Sciatic nerve (tissue), 2 donors: ENCODE measurements at regions not wholly inside any gene's neighbourhood (a gene's known extent, or its start where the extent isn't known, plus 50 kb on each side); places are given as distances from the start of the nearest gene placed in this dataset.
A peak's percentile ranks its signal among the peaks of the same experiment; 100 is the strongest.

ENCODE experiments used
- ATAC-seq: fragments of 200-7000 bp; cut with Tn5 transposase; one replicate; pipeline ENCODE4 v1.9.1; 2020; ENCODE audit warnings: mild to moderate bottlenecking, moderate library complexity
- DNase-seq: peaks from one replicate; pipeline ENCODE4 v3.0.0-alpha.2; 2020; ENCODE audit warnings: low spot score
- intact Hi-C: fragments of 100-400 bp; cut with DNase I; formaldehyde crosslinking; loops from one replicate; pipeline ENCODE4 v1.14.2; 2022
- donor health status: DM: no; HTN: no; CAD: no.
- donor health status: DM: no; HTN: no; CAD: no.

DNA sequence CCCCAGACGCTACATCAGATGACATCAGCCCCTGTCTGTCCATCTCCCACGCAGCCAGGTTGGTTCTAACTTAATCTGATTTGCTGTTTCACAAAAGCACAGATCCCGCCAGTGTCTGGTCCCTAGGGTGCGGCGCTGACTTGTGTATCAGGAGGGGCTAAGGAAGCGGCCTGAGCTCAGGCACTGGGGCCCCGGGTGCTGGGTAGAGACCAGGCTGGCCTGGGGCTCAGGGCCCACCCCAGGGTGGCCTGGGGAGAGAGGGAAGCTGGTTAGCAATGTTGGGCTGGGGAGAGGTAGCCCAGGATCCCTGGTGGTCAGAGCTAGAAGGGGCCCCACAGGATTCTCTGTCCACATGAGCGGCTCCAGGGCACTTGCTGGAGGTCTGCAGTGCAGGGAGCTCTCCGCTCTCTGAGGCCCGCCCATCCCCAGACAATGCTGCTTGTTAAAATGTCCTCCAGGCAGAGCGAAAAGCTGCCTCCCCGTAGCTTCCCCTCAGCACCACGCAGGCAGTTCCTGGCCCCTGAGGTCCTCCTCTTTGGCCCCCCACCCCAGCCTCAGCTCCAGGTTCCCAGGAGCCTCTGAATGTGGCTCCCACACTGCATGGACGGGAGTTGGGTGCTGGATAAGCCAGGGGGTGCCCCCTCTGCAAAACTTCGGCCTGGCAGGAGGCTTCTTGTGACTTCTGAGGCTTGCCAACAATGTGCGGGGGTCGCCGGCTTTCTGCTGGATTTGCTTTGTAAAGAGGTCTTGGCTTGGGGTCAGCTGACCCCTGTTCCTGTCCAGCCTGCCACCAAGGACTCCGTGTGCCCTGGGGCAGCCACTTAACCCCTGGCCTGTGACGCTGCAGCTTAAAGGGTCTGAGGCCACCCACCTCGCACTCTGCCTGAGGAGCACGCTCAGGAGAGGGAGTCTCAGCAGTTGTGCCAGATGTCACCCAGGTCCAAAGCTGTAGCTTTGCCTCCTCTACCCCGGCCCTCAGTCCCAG, 112.9 kb downstream of the CPZ start:
- ATAC-seq (no peak), DNase-seq (peak; percentile 26)
- intact Hi-C loops = no loop called here

DNA sequence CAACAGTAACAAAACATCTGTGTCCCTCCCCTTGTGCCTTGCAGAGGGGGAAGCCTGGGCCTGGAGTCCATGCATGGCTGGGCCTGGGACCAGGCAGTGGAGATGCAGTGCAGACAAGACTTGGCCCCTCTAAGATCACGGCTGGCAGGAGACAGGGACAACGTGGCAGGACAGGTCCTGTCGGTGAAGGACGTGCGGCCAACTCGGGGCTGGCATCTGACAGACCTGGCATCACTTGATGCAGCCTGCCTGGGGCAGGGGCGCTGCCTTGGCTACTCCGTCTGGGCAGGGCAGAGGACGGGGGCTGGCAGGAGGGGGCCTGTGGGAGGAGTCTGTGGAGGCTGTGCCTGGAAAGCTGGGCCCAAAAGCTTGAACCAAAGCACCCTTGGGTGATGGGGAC, 112.1 kb downstream of the CPZ start:
- intact Hi-C loops = no loop called here
- ATAC-seq (no peak), DNase-seq (no peak)

DNA sequence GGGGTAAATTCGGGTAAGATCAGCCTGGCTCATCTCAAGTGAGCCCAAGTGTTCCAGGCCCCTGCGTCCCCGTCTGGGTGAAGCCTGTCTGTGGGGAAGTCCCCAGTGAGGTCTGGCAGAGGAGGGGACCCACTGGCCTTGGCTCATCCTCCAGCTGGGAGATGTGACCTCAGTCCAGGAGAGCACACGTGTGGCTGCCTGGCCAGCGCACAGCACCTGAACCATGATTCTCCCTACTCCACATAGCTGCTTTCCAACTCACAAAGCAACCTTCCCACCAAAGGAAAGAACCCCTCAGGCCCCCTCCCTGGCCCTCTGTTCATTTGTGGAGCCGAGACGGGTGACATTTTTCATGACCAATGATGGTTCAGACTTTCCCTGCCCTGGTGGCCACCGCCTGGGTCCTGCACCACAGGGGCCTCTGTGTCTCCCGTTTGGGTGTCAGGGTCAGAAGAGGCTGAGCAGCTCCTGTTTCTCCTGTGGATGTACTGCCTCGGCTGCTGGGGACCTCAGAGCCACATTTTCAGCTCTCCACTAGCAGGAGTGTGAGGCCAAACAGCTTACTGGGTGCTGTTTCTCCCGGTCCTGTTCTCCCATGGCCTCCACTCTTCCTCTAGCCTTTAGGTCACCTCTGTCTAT, 111.4 kb downstream of the CPZ start:
- intact Hi-C loops = no loop called here
- DNase-seq (peak; percentile 15), ATAC-seq (no peak)

DNA sequence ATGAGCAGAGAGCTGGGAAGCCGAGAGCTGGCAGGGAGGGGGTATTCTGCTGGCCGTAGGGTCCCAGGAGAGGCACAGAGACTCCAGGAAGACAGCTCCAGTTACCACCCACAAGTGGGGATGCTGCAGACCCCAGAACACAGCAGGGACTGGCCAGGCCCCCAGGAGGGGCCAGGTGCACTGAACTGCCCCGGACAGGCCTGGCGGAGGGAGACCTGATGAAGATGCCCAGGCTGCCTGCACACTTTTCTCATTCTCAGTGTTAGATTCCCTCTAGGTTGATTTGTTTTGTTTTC, 110.8 kb downstream of the CPZ start:
- DNase-seq (no peak), ATAC-seq (no peak)
- intact Hi-C loops = no loop called here

DNA sequence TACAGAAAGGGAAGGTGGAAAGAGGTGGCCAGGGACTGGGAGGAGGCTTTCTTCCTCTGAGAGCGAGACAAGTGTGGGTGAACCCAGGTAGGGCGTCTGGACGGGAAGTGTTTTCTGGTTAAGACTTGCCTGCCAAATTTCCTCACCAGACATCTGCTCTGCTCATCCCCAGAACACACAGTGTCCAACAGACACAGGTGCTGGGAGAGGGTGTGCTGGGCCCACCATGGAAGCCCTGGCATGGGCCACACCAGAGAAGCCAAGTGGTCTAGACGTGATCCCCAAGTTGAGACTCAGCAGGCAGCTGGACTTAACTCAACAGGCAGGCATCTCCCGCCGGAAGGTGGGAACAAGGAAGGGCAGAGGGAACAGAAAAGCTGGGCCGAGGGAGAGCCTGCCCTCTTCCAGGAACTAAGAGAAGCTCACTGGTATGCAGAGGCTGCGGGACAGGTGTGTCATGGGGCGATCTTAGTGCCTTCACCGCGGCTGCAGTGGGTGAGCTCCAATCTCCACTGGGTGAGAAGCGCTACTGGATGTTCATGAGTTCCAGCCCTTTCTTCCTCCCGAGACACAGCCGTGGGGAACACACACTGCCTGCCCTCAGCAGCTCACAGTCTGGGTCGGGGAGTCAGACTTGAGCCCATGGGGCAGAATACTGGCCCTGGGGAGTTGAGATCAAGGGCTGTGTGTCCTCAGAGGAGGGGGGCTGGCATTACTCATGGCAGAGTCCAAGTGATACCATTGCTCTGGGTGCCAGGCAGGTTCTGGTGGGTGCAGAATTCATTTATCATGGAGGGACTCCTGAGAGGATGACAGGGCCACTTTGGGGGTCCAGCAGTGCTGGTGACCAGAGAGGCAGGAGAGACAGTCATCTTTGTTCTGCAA, 110.2 kb downstream of the CPZ start:
- DNase-seq (no peak), ATAC-seq (no peak)
- intact Hi-C loops = no loop called here

DNA sequence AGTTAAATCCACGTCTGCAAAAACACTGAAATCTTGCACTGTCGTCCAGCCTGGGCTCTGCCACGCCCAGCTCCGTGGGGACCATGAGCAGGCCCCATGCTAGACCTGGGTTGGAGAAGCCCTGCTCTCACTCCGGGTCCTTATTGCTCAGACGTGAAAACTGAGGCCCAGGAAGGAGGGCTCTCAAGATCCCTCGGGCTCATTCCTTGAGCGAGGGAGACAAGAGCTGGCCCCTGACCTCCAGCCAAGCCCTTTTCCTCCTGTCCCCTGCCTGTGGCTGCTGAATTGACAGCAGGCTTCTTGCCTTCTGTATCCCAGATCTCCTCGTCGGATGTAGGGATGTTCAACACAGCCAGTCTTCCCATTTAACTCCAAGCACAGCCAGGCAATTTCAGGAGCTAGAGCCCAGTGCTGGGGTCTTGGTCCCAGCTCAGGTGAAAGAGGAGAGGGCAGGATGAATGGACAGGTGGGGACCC, 109.5 kb downstream of the CPZ start:
- ATAC-seq = no peak
- no peak for DNase-seq
- intact Hi-C loops = no loop called here

DNA sequence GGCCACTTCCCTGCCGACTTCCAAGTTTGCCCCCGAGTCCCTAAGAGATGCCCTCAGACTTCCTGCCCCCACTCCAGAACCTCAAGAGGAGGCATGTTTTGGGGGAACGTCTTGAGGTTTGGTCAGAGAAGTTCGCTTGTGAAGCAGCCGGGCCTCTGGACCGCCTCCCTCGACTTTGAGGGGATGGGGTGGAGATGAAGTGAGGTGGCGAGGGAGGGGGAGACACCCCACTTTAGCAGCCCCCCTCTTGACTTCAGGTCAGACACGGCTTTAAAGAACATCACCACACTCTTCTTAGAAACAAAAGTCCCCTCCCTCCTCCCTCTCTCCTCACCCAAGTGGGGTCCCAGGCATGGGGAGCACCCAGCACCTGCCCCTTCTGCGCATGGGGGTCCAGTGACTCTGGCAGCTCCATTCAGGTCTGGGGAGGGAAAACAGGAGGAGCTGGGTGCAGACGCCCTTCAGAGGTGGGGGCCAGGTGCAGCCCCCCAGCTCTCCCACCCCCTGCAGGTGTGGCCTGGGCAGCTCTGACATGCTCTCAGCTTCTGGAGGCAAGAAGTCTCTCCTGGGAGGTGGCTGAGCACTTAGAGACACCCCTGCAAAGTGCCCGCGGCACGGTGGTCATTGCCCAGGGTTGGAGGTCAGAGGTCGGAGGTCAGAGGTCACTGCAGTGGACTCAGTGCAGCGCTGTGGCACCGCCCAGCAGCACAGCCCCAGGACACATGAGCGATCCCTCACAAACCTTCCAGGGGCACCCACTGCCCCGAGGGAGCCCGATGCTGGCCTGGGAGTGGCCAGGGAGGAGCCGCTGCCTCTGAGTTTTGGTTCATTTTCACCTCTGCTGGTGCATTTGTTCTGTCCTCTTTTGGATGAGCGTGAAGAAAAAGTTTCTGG, 108.8 kb downstream of the CPZ start:
- ATAC-seq = no peak
- no peak for DNase-seq
- intact Hi-C loops = no loop called here

DNA sequence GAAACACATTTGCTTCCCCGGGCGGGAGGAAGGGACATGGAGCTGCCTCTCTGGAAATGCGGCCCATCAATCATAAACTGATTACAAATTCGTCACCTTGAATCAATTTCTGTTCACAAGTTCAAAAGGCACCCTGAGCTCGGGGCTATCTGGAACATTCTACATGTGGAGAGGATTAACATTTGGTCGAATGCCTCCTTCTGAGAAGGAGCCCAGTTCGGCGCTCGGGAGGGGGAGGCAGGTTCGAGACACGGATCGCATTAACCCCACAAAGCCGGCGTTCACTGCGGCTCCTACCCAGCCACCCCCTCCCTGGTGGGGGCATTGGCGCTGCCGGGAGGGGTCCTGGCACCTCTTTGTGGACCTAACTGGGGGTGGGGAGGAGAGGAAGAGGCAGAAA, 108.0 kb downstream of the CPZ start:
- intact Hi-C loops = no loop called here
- ATAC-seq (no peak), DNase-seq (no peak)

DNA sequence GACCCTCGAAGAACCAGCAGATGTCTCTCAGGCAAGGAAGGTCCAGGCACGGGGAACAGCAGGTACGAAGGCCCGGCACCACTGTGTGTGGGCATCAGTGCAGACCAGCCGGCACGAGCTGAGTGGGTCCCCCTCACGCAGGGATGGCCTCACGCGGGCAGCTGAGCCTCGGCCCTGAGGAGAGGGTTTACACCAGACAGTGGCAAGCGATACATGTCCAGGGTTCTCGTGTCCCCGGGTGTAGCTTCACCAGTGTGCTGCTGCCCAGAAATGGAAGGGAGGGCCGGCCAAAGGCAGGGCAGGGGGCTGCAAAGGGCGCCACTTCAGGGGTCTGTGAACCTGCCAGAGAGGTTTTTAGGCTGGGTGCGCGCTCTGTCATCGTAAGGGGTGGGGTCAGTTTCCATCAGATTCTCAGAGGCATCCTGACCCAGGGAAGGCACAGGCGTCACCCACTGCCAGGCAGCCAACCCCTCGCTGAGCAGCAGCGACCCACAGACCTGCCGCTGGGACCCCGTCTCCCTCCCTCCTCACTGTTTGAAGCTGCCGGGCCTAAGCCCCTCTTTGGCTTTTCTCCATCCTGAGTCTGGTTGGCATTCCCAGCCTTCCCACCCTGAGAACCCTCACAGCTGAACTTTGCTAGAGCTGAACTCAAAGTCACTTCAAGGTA, 107.0 kb downstream of the CPZ start:
- intact Hi-C loops = no loop called here

DNA sequence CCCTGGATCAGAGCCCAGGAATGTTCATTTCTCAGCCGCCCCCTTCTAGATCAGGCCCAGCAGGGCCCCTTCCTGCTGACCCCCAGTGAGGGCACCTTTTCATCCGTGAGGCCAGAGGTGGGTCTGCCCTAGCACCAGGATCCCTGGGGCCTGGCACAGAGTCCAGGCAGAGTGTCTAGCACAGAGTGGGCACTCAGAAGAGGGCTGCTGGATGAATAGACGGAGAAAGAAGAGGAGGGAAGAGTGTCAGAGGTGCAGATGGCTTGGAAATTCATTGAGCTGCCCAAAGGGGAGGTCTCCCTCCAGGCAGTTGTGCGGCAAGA, 106.5 kb downstream of the CPZ start:
- ATAC-seq (no peak), DNase-seq (no peak)
- intact Hi-C loops = no loop called here

More for the DNA sequence above, 107.0 kb downstream of the CPZ start:
- DNase-seq = no peak
- no peak for ATAC-seq

DNA sequence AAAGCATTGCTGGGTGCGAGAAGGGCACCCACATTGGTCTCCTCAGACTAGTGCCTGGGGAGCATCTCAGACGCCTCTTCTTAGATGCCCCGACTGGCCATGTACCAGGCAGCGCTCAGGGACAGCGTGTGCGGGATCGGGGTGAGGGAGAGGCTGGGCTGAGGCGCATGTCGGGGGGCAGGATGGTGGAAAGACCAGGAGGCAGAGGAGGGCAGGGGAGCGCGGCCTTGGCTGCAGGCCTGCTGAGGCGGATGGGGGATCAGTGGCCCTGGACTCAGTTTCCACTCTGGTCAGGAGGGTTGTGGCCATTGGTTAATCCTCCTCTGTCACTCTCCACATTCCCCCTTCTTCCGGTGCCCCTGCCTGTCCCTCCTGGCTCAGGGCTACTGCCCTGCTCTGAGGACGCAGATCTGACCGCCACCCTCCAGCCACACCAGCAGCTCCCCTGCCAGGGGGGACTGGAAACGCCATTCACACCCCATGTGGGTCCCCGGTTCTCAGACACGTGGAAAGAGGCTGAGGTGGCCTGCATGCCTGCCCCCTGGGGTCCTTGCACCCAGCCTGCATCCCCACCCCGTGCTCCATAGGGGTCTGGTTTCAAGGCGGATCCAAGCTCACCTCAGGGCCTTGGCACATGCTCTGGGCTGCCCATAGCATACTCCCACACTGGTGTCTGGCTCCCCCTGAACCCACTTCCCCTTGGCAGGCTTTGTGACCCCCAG, 105.9 kb downstream of the CPZ start:
- intact Hi-C loops = no loop called here
- DNase-seq (no peak), ATAC-seq (no peak)

DNA sequence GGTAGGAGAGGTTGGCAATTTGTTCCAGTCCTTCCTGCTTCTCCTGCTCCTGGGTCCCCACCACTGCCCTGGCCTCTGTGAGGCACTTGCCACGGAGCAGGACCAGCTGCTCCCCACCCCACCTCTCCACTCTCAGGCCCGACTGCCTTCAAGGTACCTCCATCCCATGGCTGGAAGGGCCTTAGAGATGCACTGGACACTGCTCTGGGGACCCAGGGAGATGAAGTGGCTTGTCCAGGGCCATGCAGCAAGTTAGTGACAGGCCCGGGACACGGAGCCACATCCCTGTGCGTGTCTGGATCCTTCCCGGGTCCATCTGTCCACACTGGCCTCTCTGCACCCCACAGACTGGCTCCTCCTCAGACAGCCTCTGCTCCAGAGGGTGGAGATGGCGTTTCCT, 105.3 kb downstream of the CPZ start:
- intact Hi-C loops = no loop called here
- ATAC-seq = no peak
- DNase-seq = no peak

DNA sequence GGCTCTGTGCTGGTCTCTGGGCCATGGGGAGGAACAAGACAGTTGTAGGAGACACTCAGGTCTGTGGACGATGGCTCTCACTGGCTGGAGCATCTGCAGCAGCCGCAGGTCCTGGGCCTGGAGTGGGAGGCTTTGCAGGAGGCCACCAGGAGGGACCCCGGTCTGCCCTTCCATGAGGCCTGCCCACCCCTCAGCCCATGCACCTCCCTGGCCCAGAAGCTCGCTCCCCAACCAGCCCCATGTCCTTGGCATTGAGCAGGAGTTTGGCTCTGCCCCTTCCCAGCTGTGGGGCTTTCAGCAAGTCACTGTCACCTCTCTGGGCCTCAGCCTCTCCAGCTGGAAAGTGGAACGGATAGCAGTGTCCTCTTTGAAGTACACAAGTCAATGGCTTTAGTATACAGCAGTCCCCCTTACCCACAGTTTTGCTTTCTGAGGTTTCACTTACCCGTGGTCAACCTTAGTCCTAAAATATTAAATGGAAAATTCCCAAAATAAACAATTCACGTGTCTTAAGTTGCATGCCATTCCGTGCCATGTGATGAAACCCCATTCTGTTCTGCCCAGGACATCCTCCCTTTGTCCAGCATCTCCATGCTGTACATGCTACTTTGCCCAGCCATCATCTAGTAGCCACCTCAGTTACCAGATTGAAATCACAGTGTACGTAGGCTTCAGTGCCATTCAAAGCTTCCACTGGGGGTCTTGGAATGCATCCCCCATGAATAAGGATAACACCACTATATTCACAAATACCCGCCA, 104.0 kb downstream of the CPZ start:
- ATAC-seq (no peak), DNase-seq (peak; percentile 35)
- intact Hi-C loops = no loop called here

DNA sequence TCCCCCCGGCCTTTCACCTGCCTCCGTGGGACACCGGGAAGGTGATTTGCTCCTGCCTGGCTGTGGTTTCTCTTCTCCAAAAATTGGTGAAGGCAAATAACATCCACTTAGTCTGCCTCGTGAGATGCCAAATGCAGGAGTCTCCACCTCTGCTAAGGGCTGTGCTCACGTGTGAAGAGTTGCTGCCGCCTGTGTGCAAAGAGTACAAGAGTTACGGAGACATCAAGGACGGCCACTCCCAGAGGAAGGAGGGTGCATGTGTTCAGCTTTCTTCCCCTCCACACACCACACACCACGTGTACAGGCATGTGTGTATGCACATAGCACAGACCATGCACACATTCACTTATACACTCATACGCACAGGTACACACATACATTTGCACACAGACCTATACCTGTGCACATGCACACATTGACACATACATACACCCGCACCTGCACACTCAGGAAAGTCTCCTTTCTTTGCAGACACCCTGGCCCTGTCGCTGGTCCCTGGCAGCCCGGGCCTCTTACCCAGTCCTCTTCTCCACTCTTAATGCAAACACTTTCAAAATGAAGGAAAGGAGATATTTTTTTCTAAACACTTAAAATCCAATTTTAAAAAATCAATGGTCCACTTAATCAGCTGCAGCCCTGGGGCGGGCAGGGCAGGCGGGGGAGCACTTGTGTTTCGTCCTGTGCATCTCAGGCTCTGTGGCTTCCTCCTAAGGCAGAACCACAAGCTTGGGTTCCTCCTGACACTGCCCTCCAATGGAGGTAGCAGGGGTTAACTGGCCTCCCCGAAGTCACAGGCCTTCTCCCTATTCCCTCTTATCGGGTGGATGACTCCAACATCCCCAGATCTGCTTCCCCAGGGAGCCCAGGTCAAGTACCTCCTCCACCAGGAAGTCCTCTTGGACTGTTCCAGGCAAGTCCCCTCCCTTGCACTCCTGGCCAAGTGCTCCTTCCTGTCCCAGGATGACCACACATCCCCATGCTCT, 103.0 kb downstream of the CPZ start:
- ATAC-seq (no peak), DNase-seq (no peak)
- intact Hi-C loops = no loop called here

DNA sequence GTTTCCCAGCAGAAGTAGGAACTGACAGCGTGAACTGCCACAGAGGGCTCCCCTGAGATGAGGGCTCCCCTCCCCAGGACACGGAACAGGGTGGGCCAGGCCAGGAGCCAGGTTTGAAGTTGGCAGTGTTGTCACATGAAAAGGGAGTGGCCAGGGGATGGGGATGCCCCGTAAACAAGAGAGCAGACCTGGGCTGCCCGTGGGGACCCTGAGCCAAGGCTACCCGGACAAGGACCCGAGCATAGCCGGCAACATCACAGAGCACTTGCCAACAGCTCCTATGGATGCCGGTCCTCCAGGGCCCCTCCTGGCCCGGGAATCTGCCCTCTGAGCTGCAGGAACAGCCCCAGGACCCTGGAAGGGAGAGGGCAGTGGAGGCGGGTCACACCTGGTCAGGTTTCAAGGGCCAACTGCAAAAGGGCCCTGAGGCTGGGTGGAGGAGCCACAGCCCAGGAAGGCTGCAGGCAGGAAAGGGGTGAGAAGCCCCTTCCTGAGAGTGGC, 102.1 kb downstream of the CPZ start:
- no peak for ATAC-seq
- intact Hi-C loops = no loop called here
- no peak for DNase-seq

DNA sequence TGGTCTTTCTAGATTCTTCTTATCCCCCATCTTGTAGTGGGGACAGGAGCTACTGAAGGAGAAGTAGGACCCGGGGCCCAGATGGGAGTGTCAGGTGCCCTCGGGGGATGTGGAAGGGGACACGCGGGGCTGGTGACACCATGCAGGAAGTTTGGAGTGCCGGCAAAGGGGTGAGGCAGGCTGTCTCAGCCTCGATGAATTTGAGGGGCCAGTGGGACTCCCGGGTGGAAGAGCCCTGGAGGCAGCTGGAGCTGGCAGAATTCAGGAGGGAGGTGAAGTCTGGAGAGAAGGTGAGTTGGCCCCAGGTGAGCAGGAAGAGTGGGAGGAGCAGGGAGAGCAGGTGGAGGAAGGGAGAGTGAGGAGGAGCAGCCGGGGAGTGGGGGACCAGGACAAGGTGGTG, 101.7 kb downstream of the CPZ start:
- intact Hi-C loops = no loop called here
- ATAC-seq = no peak
- DNase-seq = no peak
